Uterus (tissue), 3 donors: ENCODE measurements at regions not wholly inside any gene's neighbourhood (a gene's known extent, or its start where the extent isn't known, plus 50 kb on each side); places are given as distances from the start of the nearest gene placed in this dataset.

ENCODE experiments used
- DNase-seq, 2 donors: peaks; one replicate each; pipeline ENCODE4 v3.0.0-alpha.2; 2019 to 2020
- H3K27ac ChIP-seq, 2 donors: fragments of 200-600 bp; sonication (generic); 1 replicate in 1 of 2; 2 replicates in 1 of 2; pipeline ENCODE4 v1.5.1; 2016 to 2018
- H3K27me3 ChIP-seq, 2 donors: fragments of 200-600 bp; sonication (generic); one replicate each; pipeline ENCODE4 v1.5.1; 2018 to 2019; ENCODE audit warnings: control low read depth in 1 of 2
- H3K36me3 ChIP-seq, 2 donors: fragments of 200-600 bp; sonication (generic); one replicate each; pipeline ENCODE4 v1.5.1; 2019; ENCODE audit warnings: control low read depth in 1 of 2
- H3K4me1 ChIP-seq, 2 donors: fragments of 200-600 bp; sonication (generic); one replicate each; pipeline ENCODE4 v1.5.1; 2018 to 2019; ENCODE audit warnings: control low read depth in 1 of 2
- H3K4me3 ChIP-seq, 2 donors: fragments of 200-600 bp; sonication (generic); 1 replicate in 1 of 2; 2 replicates in 1 of 2; pipeline ENCODE4 v1.5.1; 2018 to 2019; ENCODE audit warnings: mild to moderate bottlenecking in 1 of 2
- H3K9me3 ChIP-seq, 2 donors: fragments of 200-600 bp; sonication (generic); one replicate each; pipeline ENCODE4 v1.5.1; 2019; ENCODE audit warnings: control low read depth in 1 of 2
- POLR2A ChIP-seq, 2 donors: fragments of 450-650 bp; IDR thresholded peaks; one replicate each; pipeline ENCODE4 v1.6.1; 2016; ENCODE audit warnings: antibody characterized with exemption in 2 of 2, mild to moderate bottlenecking in 1 of 2, moderate library complexity in 1 of 2
- intact Hi-C: fragments of 100-400 bp; cut with DNase I; formaldehyde crosslinking; loops from one replicate; pipeline ENCODE4 v1.15.1; 2023; ENCODE audit warnings: low total_unique reads
- TF ChIP-seq, protein P1 (sequence below), 4 experiments: fragments of 200-600 bp in 2 of 4; fragments of 450-650 bp in 2 of 4; sonication (generic) in 2 of 4; IDR thresholded peaks; one replicate each; pipeline ENCODE4 v1.5.1; 2016 to 2019; ENCODE audit warnings: antibody characterized with exemption in 4 of 4, mild to moderate bottlenecking in 2 of 4, moderate library complexity in 1 of 4
- donor health status: DM: yes; HTN: yes; CAD: no.

DNA sequence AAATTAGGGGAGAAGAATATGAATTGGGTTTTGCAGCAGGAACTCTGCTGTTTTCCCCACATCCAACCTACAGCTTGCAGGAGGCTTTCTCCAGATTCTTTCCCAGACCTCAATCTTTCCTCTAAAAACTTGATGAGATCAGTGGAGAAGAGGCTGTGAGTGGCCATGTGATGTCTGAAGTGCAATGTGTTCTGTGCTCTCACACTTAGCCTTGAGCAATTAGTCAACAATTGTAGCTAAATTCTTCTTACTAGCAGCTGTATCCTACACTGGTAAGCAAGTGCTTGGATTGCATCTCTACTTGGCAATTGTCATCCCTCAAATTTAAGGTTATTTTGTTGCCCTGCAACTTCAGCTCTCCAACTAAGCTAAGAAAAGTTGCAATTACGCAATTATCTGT is 807.3 kb upstream of the RGS18 start:
- TF ChIP-seq, protein P1, sequence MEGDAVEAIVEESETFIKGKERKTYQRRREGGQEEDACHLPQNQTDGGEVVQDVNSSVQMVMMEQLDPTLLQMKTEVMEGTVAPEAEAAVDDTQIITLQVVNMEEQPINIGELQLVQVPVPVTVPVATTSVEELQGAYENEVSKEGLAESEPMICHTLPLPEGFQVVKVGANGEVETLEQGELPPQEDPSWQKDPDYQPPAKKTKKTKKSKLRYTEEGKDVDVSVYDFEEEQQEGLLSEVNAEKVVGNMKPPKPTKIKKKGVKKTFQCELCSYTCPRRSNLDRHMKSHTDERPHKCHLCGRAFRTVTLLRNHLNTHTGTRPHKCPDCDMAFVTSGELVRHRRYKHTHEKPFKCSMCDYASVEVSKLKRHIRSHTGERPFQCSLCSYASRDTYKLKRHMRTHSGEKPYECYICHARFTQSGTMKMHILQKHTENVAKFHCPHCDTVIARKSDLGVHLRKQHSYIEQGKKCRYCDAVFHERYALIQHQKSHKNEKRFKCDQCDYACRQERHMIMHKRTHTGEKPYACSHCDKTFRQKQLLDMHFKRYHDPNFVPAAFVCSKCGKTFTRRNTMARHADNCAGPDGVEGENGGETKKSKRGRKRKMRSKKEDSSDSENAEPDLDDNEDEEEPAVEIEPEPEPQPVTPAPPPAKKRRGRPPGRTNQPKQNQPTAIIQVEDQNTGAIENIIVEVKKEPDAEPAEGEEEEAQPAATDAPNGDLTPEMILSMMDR (IDR thresholded peaks at IDR 0.05) = no peak
- no peak for TF ChIP-seq POLR2A (IDR thresholded peaks at IDR 0.05)
- no peak overlapping the region for H3K27ac ChIP-seq
- H3K4me1 ChIP-seq = no peaks in the 10 kb centered on the region
- no peak for DNase-seq
- intact Hi-C loops = no loop called here
- no peaks in the 10 kb centered on the region for H3K27me3 ChIP-seq
- no peak overlapping the region for H3K4me3 ChIP-seq
- no peaks in the 10 kb centered on the region for H3K36me3 ChIP-seq
- no peaks in the 10 kb centered on the region for H3K9me3 ChIP-seq

GRCh38 chr1:191358724-191359123 is 799.5 kb upstream of the RGS18 start:
- Histone ChIP-seq H3K27ac (no peak overlapping the region), H3K4me1 (no peaks in the 10 kb centered on the region), H3K27me3 (no peaks in the 10 kb centered on the region), H3K9me3 (no peaks in the 10 kb centered on the region), H3K4me3 (no peak overlapping the region), H3K36me3 (no peaks in the 10 kb centered on the region)
- TF ChIP-seq, protein P1 (IDR thresholded peaks at IDR 0.05) = no peak
- no peak for TF ChIP-seq POLR2A (IDR thresholded peaks at IDR 0.05)
- no peak for DNase-seq
- intact Hi-C loops = no loop called here

GRCh38 chr1:191366686-191367085 is 791.6 kb upstream of the RGS18 start:
- no peaks in the 10 kb centered on the region for H3K9me3 ChIP-seq

DNA sequence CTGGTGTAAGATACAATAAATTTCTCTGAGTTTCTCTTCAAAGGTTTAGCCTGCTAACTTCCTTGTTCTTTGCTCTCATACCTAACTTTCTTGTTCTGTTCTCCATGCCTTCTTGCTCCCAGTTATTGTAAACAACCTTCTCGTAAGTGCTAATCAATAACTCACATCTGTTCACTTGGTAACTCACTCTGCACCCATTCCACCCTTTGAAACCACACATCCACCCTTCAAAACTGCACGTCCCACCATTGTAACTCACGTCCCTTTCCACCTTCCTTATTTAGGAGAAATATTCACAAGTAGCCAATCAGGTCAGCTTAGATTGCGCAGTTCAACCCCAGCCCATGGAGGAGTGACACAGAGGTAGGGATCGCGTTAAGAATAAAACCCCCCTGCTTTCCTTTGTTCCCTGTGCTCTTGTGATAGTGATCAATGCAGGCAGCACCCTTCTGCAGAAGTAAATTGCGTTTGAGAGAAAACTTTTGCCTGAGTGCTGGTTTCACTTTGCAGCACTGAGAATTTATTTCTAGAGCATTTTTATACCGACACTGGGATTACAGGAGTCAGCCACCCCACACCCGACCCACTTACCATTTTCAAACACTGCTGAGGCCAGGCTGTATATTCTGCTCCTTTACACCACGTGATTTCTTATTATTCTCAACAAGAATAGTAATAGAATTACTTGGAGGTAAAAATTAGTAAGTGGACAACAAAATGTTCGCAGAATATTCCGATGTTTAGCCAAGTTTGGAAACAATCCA is 789.2 kb upstream of the RGS18 start:
- Histone ChIP-seq H3K9me3 (no peaks in the 10 kb centered on the region), H3K4me1 (no peaks in the 10 kb centered on the region), H3K4me3 (no peak overlapping the region), H3K36me3 (no peaks in the 10 kb centered on the region), H3K27me3 (no peaks in the 10 kb centered on the region), H3K27ac (no peak overlapping the region)
- TF ChIP-seq POLR2A (IDR thresholded peaks at IDR 0.05) = no peak
- TF ChIP-seq, protein P1 (IDR thresholded peaks at IDR 0.05) = no peak
- intact Hi-C loops = no loop called here
- DNase-seq = no peak

More at GRCh38 chr1:191366686-191367085, 791.6 kb upstream of the RGS18 start:
- no peak overlapping the region for H3K27ac ChIP-seq
- DNase-seq = no peak
- intact Hi-C loops = no loop called here
- H3K4me1 ChIP-seq = no peaks in the 10 kb centered on the region
- no peak overlapping the region for H3K4me3 ChIP-seq
- no peaks in the 10 kb centered on the region for H3K36me3 ChIP-seq
- TF ChIP-seq POLR2A (IDR thresholded peaks at IDR 0.05) = no peak
- TF ChIP-seq, protein P1 (IDR thresholded peaks at IDR 0.05) = no peak
- no peaks in the 10 kb centered on the region for H3K27me3 ChIP-seq

DNA sequence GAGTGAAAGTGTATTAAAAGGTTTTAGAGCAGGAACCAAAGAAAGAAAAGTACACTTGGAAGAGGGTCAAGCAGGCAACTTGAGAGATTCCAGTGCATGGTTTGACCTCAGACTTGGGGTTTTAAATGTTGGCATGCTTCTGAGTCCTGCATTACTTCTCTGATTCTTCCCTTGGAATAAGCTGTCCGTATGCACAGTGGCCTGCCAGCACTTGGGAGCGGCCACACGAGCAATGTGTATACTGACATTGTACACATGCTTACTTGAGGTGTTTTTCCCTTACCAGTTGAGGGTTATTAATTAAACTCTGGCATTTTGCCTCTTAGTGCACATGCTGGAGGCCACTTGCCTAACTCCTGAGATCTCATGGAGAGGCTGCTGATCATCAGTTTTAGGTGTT is 786.6 kb upstream of the RGS18 start:
- TF ChIP-seq, protein P1 (IDR thresholded peaks at IDR 0.05) = no peak
- no peak for TF ChIP-seq POLR2A (IDR thresholded peaks at IDR 0.05)
- no peak overlapping the region for H3K4me3 ChIP-seq
- intact Hi-C loops = no loop called here
- H3K4me1 ChIP-seq = no peaks in the 10 kb centered on the region
- DNase-seq = no peak
- no peaks in the 10 kb centered on the region for H3K27me3 ChIP-seq
- H3K9me3 ChIP-seq = no peaks in the 10 kb centered on the region
- no peaks in the 10 kb centered on the region for H3K36me3 ChIP-seq
- no peak overlapping the region for H3K27ac ChIP-seq
